C4-2B (cell line): ENCODE measurements at regions not wholly inside any gene's neighbourhood (a gene's known extent, or its start where the extent isn't known, plus 50 kb on each side); places are given as distances from the start of the nearest gene placed in this dataset.
"Not testable (repeated sequence)": the region's sequence is repeated elsewhere in the genome, so short reads cannot be mapped to it uniquely, and the experiment has no call there.

Experiments
- H3K27ac ChIP-seq: fragments of 450-650 bp; 2 replicates; pipeline ENCODE4 v1.5.1; 2017
- ZFX ChIP-seq: fragments of 450-650 bp; IDR thresholded peaks from 2 replicates; pipeline ENCODE4 v1.6.1; 2017
- TF ChIP-seq, protein P1 (sequence below): fragments of 450-650 bp; conservative IDR thresholded peaks from 2 replicates; pipeline ENCODE4 v1.5.1; 2017; ENCODE audit warnings: mild to moderate bottlenecking

DNA sequence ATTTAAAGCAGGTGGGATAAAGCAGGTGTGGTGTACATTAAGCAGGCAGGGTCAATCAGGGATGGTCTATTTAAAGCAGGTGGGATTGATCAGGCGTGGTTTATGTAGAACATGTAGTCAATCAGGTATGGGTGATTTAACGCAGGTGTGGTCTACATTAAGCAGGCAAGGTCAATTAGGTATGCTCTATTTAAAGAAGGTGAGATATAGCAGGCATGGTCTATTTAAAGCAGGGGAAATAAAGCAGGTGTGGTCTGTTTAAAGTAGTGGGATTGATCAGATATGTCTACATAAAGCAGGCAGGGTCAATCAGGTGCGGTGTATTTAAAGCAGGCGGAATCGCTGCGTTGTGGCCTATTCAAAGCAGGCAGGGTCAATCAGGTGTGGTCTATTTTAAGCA is 88.6 kb upstream of the MXRA5 start:
- TF ChIP-seq, protein P1, sequence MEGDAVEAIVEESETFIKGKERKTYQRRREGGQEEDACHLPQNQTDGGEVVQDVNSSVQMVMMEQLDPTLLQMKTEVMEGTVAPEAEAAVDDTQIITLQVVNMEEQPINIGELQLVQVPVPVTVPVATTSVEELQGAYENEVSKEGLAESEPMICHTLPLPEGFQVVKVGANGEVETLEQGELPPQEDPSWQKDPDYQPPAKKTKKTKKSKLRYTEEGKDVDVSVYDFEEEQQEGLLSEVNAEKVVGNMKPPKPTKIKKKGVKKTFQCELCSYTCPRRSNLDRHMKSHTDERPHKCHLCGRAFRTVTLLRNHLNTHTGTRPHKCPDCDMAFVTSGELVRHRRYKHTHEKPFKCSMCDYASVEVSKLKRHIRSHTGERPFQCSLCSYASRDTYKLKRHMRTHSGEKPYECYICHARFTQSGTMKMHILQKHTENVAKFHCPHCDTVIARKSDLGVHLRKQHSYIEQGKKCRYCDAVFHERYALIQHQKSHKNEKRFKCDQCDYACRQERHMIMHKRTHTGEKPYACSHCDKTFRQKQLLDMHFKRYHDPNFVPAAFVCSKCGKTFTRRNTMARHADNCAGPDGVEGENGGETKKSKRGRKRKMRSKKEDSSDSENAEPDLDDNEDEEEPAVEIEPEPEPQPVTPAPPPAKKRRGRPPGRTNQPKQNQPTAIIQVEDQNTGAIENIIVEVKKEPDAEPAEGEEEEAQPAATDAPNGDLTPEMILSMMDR = no peak
- no peak for TF ChIP-seq ZFX
- H3K27ac ChIP-seq = no peak overlapping the region

DNA sequence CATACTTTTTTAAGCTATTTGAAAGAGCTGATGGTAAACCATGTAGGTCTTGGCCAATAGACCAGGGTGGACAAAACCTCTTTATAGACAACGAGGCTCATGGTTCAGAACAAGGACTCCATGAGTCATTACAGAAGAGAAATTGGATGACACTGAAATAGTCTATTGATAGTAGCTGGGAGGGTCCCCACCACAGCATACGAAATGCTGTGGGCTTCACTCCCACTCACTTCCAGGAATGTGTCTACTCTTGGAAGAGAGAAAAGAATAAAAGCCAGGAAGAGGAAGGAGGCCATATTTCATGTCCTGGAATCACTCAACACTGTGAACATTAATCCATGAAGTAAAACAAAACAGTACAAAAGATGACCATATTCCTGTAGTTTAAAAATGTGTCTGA is 82.3 kb upstream of the MXRA5 start:
- TF ChIP-seq ZFX = no peak
- TF ChIP-seq, protein P1 = no peak
- no peak overlapping the region for H3K27ac ChIP-seq

DNA sequence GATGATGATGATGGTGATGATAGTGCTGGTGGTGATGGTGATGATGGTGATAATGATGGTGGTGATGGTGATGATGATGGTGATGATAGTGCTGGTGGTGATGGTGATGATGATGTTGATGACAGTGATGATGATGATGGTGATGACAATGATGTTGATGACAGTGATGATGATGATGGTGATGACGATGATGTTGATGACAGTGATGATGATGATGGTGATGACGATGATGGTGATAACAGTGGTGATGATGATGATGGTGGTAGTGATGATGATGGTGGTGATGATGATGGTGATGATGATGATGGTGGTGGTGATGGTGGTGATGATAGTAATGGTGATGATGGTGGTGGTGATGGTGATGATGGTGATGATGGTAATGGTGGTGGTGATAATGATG is 80.1 kb upstream of the MXRA5 start:
- no peak overlapping the region for H3K27ac ChIP-seq

DNA sequence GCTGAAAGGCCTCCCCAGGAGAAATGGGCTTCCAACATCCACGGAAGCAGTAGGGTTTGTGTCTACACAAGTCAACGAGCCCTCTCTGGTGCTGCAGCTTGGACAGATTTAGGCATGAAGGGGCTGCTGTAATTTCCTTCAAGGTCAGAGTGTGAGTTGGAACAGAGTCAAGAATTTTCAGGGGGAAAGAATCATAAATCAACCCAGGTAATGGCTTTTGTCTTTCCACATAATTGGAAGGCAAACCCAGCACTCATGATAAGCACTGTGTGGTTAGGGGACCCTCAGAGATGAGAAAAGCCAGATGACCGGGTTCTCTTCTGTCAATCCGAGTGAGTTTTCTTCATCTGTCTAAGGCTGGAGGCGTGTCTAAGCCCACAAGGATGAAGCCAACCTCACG is 78.6 kb upstream of the MXRA5 start:
- H3K27ac ChIP-seq = no peak overlapping the region
- no peak for TF ChIP-seq ZFX
- TF ChIP-seq, protein P1 = no peak

More for the DNA sequence above, 80.1 kb upstream of the MXRA5 start:
- TF ChIP-seq, protein P1 = no peak
- no peak for TF ChIP-seq ZFX

DNA sequence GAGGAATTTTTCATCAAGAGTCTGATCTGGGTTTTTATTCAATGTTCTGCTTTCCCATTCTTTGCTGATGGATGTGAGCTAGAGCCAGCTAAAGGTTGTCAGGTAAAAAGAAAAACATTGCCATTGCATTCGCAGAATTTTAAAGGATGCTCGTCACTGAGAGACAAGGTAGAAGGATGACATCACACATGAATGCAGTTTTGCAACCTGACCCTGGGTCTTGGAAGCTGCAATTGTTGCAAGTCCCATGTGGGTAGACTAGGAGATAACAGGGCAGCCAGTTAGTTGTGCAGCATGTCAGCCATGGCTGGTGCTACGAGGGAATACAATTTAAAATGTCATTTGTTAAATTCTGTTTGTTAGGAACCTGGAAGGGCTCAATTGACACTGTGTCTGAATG is 73.9 kb upstream of the MXRA5 start:
- H3K27ac ChIP-seq = no peak overlapping the region
- TF ChIP-seq ZFX = no peak
- TF ChIP-seq, protein P1 = no peak

DNA sequence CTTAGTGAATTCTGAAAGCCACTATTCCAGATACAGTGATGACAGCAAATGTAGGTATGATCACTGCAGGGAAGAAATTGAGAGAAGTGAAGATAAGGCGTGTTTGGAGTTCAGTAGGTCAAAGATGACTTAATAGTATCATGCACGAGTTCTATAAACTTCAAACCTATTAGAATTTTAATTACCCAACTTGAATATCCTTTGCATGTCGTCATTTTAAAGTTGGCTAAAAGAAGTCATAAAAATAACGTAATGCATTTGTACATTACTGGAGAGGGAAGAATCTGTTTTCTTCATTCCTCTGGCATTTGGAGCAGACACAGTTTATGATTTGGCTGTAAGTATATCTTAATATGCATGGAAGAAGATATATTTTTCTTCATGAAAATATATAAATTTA is 68.6 kb upstream of the MXRA5 start:
- no peak overlapping the region for H3K27ac ChIP-seq
- TF ChIP-seq ZFX = no peak
- TF ChIP-seq, protein P1 = no peak

DNA sequence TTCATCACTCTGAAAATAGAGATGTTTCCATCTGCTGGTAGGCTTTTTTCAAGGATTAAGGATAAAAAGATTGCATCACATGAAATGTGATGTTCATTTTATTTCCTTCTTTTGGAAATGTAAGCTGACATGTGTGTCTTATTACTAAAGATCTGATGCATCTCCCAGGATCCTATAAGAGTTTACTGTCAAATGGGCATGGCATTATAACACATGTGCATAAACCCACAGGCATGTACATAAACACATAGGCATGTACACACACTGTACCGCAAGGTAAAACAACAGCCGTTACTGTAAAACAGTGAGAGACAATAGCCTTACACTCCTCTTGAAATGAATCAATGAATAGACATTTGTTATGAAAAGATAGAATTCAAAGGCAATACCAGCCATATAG is 65.2 kb upstream of the MXRA5 start:
- H3K27ac ChIP-seq = not testable (repeated sequence)

DNA sequence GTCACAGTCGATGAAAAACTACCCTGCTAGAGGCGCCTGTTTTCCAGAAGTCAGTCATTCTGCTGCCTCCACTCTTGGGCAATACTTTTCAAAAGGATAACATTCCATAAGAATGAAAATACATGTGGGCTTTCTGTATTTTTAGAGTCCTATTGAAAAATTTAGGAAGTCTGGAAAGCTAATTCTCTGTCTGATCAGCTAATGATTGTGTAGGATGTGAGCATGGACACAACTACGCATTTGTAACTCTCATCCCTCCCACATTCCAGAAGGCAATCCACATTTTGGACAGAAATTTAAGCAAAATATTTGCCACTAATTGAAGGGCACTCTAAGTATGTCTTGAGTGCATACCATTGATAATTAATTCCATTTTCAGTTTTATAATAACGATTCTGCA is 63.5 kb upstream of the MXRA5 start:
- H3K27ac ChIP-seq = not testable (repeated sequence)

DNA sequence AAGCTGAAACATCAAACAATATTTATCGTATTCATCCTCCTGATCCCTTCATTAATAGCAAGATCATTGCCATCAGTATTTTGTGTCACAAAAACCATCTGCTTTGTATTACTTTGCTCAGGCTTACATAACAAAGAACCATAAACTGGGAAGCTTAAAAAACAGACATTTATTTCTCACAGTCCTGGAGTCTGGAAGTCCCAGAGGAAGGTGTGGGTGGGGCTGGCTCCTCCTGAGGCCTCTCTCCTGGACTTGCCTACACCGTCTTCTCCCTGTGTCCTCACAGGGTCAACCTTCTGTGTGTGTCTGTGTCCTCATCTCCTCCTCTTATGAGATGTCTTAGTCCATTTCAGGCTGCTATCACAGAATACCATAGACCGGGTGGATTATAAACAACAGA is 61.3 kb upstream of the MXRA5 start:
- TF ChIP-seq, protein P1 = no peak
- no peak for TF ChIP-seq ZFX

More for the DNA sequence above, 61.3 kb upstream of the MXRA5 start:
- no peak overlapping the region for H3K27ac ChIP-seq
